Keratinocyte (primary cell): ENCODE measurements at regions not wholly inside any gene's neighbourhood (a gene's known extent, or its start where the extent isn't known, plus 50 kb on each side); places are given as distances from the start of the nearest gene placed in this dataset.

Experiments
- DNase-seq: peaks from one replicate; pipeline ENCODE4 v3.0.0-alpha.2; 2011; ENCODE audit warnings: low read depth, missing footprints, low spot score
- FAIRE-seq: peaks from 2 replicates; lab custom pipeline; 2011; peaks lifted over from hg19 to GRCh38; lab: Jason Lieb, UNC
- H2AFZ ChIP-seq: 2 replicates; pipeline ENCODE4 v1.6.0; 2012; ENCODE audit warnings: low read length, control low read depth, inconsistent platforms; ENCODE audit not compliant: control insufficient read depth
- H3K27ac ChIP-seq: 2 replicates; pipeline ENCODE4 v1.5.1; 2011; ENCODE audit warnings: low read length; ENCODE audit not compliant: control insufficient read depth, insufficient read depth
- H3K27me3 ChIP-seq: 3 replicates; pipeline ENCODE4 v1.6.0; 2011; ENCODE audit warnings: low read length; ENCODE audit not compliant: control insufficient read depth, insufficient read depth; ENCODE audit errors: extremely low read depth
- H3K36me3 ChIP-seq, 2 experiments: 2 replicates in 1 of 2; 3 replicates in 1 of 2; pipeline ENCODE4 v1.5.1; 2011; ENCODE audit warnings: low read length in 2 of 2, mild to moderate bottlenecking in 1 of 2; ENCODE audit not compliant: control insufficient read depth in 2 of 2, insufficient read depth in 2 of 2; ENCODE audit errors: extremely low read depth in 1 of 2
- H3K4me1 ChIP-seq: 3 replicates; pipeline ENCODE4 v1.5.1; 2011; ENCODE audit warnings: low read length; ENCODE audit not compliant: control insufficient read depth, insufficient read depth; ENCODE audit errors: extremely low read depth
- H3K4me2 ChIP-seq: 3 replicates; pipeline ENCODE4 v1.6.0; 2011; ENCODE audit warnings: low read depth, low read length; ENCODE audit not compliant: control insufficient read depth, insufficient read depth; ENCODE audit errors: extremely low read depth
- H3K4me3 ChIP-seq, 3 experiments: fragments of 200-600 bp in 1 of 3; sonication (generic) in 1 of 3; 2 replicates in 2 of 3; 3 replicates in 1 of 3; pipeline ENCODE4 v1.5.1; 2011 to 2016; ENCODE audit warnings: low read length in 3 of 3, mild to moderate bottlenecking in 3 of 3, control low read depth in 2 of 3, inconsistent platforms in 1 of 3, low read depth in 1 of 3, mixed read lengths in 1 of 3, mixed run types in 1 of 3, moderate library complexity in 1 of 3; ENCODE audit not compliant: control insufficient read depth in 2 of 3, insufficient read depth in 2 of 3; ENCODE audit errors: extremely low read depth in 1 of 3
- H3K79me2 ChIP-seq: 2 replicates; pipeline ENCODE4 v1.6.0; 2012; ENCODE audit warnings: low read length; ENCODE audit not compliant: control insufficient read depth, insufficient read depth
- H3K9ac ChIP-seq: 3 replicates; pipeline ENCODE4 v1.6.0; 2011; ENCODE audit warnings: low read length; ENCODE audit not compliant: control insufficient read depth, insufficient read depth; ENCODE audit errors: extremely low read depth
- H3K9me1 ChIP-seq: 3 replicates; pipeline ENCODE4 v1.6.0; 2011; ENCODE audit warnings: low read length; ENCODE audit not compliant: control insufficient read depth, insufficient read depth; ENCODE audit errors: extremely low read depth
- H3K9me3 ChIP-seq: 2 replicates; pipeline ENCODE4 v1.5.1; 2012; ENCODE audit warnings: low read depth, low read length; ENCODE audit not compliant: control insufficient read depth
- H4K20me1 ChIP-seq: 3 replicates; pipeline ENCODE4 v1.6.0; 2011; ENCODE audit warnings: low read length; ENCODE audit not compliant: control insufficient read depth, insufficient read depth; ENCODE audit errors: extremely low read depth
- CTCF ChIP-seq, 3 experiments: IDR thresholded peaks in 1 of 3; conservative IDR thresholded peaks in 1 of 3; optimal IDR thresholded peaks in 1 of 3; 2 replicates in 2 of 3; 3 replicates in 1 of 3; pipeline versions ENCODE3 to v1.5.1; 2011; ENCODE audit warnings: low read length in 3 of 3, mild to moderate bottlenecking in 3 of 3, moderate library complexity in 2 of 3, control low read depth in 1 of 3, inconsistent platforms in 1 of 3; ENCODE audit not compliant: insufficient read depth in 2 of 3; ENCODE audit errors: extremely low read depth in 1 of 3
- EZH2 ChIP-seq: IDR thresholded peaks from one replicate; pipeline ENCODE4 v1.6.1; 2012; ENCODE audit warnings: inconsistent platforms, mild to moderate bottlenecking, low read length, moderate library complexity
- dilution Hi-C: fragments of 300-500 bp; cut with MboI; formaldehyde crosslinking; loops from one replicate; pipeline ENCODE4 v1.7.0; 2020; ENCODE audit warnings: low sequenced_read_pairs; ENCODE audit not compliant: extremely low pct_ligation_motif_present

DNA sequence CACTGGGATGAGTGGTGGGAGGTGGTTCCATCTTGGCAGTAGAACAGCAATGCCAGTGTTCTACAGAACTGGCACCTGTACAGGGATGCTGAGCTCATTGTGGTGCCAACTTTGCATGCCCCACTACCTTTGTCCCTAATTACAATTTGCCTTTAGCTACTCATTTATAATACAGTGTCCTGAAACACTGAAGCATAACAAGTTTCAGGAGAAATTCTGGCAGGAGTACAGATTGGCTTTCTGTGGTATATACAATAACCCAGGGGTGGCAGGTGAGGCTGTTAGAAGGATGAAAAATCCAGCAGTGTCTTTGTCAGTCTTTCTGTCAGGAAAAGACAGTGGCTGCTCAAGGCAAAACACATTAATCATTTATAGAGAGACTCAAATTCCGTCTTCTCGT, 240.3 kb downstream of the FAM76B start:
- Histone ChIP-seq H2AFZ (no peak overlapping the region), H3K27me3 (no peaks in the 10 kb centered on the region), H3K9me1 (no peaks in the 10 kb centered on the region), H4K20me1 (no peaks in the 10 kb centered on the region), H3K4me1 (peaks cover 6% of the 10 kb centered on the region), H3K27ac (no peak overlapping the region), H3K4me2 (no peak overlapping the region), H3K9ac (no peak overlapping the region), H3K9me3 (no peaks in the 10 kb centered on the region), H3K4me3 (no peak overlapping the region), H3K79me2 (no peaks in the 10 kb centered on the region), H3K36me3 (no peaks in the 10 kb centered on the region)
- FAIRE-seq: no peak
- no peak for TF ChIP-seq EZH2
- TF ChIP-seq CTCF (optimal IDR thresholded peaks at IDR 0.05 in 1 of 3, IDR thresholded peaks at IDR 0.05 in 1 of 3, conservative IDR thresholded peaks at IDR 0.05 in 1 of 3; ENCODE audit: extremely low read depth in 1 of 3, insufficient read depth in 2 of 3, low read length in 3 of 3): no peak
- DNase-seq: no peak
- dilution Hi-C loops: no loop called here

- Histone ChIP-seq H3K4me1 (peaks cover 10% of the 10 kb centered on the region), H3K4me3 (no peak overlapping the region), H2AFZ (no peak overlapping the region), H3K79me2 (no peaks in the 10 kb centered on the region), H3K4me2 (no peak overlapping the region), H3K27me3 (no peaks in the 10 kb centered on the region), H3K27ac (no peak overlapping the region), H3K9me3 (no peaks in the 10 kb centered on the region), H3K36me3 (no peaks in the 10 kb centered on the region), H3K9ac (no peak overlapping the region), H3K9me1 (no peaks in the 10 kb centered on the region), H4K20me1 (no peaks in the 10 kb centered on the region)
- TF ChIP-seq EZH2 (no peak), CTCF (optimal IDR thresholded peaks at IDR 0.05 in 1 of 3, IDR thresholded peaks at IDR 0.05 in 1 of 3, conservative IDR thresholded peaks at IDR 0.05 in 1 of 3; ENCODE audit: extremely low read depth in 1 of 3, insufficient read depth in 2 of 3, low read length in 3 of 3) (no peak)
- dilution Hi-C loops: no loop called here
- FAIRE-seq (no peak), DNase-seq (no peak)
These were observed 241.2 kb downstream of the FAM76B start for GRCh38 chr11:95548416-95548815.
